ENCODE measurements at regions not wholly inside any gene's neighbourhood (a gene's known extent, or its start where the extent isn't known, plus 50 kb on each side); places are given as distances from the start of the nearest gene placed in this dataset.

- no peaks in the 10 kb centered on the region for H3K9me3 ChIP-seq
- no peak overlapping the region for H3K27ac ChIP-seq
- no peak overlapping the region for H3K4me3 ChIP-seq
- 97% methylated on average over 1 of the region's 1 CpG for WGBS
- TF ChIP-seq CTCF (IDR thresholded peaks at IDR 0.05) (no peak), POLR2A (IDR thresholded peaks at IDR 0.05) (no peak), POLR2AphosphoS5 (IDR thresholded peaks at IDR 0.05) (no peak)
- intact Hi-C loops (cut with DNase I): no loop called here
- no peaks in the 10 kb centered on the region for H3K27me3 ChIP-seq (replicated peaks; ENCODE audit: insufficient read depth)
- H3K4me1 ChIP-seq (replicated peaks): no peaks in the 10 kb centered on the region
- no peak for DNase-seq (ENCODE audit: low spot score)
- H3K36me3 ChIP-seq: no peaks in the 10 kb centered on the region
Observed at GRCh38 chr5:10832421-10832820, 71.4 kb upstream of the DAP start.

GRCh38 chr5:10831419-10831818 lies 70.4 kb upstream of the DAP start:
- DNase-seq (ENCODE audit: low spot score): no peak
- no peaks in the 10 kb centered on the region for H3K36me3 ChIP-seq
- H3K9me3 ChIP-seq: no peaks in the 10 kb centered on the region
- no peak overlapping the region for H3K4me3 ChIP-seq
- H3K27ac ChIP-seq: no peak overlapping the region
- intact Hi-C loops (cut with DNase I): no loop called here
- WGBS: 38% methylated on average over 7 of the region's 7 CpGs
- no peak for TF ChIP-seq POLR2AphosphoS5 (IDR thresholded peaks at IDR 0.05)
- no peak for TF ChIP-seq POLR2A (IDR thresholded peaks at IDR 0.05)
- TF ChIP-seq CTCF (IDR thresholded peaks at IDR 0.05): no peak
- H3K4me1 ChIP-seq (replicated peaks): no peaks in the 10 kb centered on the region
- no peaks in the 10 kb centered on the region for H3K27me3 ChIP-seq (replicated peaks; ENCODE audit: insufficient read depth)

- WGBS: 55% methylated on average over 2 of the region's 2 CpGs
- TF ChIP-seq POLR2A (IDR thresholded peaks at IDR 0.05) (no peak), POLR2AphosphoS5 (IDR thresholded peaks at IDR 0.05) (no peak), CTCF (IDR thresholded peaks at IDR 0.05) (no peak)
- intact Hi-C loops (cut with DNase I): no loop called here
Observed at GRCh38 chr5:10828241-10828640, 67.2 kb upstream of the DAP start.

GRCh38 chr5:10827571-10827970 lies 66.5 kb upstream of the DAP start:
- Histone ChIP-seq H3K27ac (no peak overlapping the region), H3K9me3 (no peaks in the 10 kb centered on the region), H3K36me3 (no peaks in the 10 kb centered on the region), H3K27me3 (replicated peaks; ENCODE audit: insufficient read depth) (no peaks in the 10 kb centered on the region), H3K4me1 (replicated peaks) (no peaks in the 10 kb centered on the region), H3K4me3 (no peak overlapping the region)
- 54% methylated on average over 1 of the region's 1 CpG for WGBS
- TF ChIP-seq CTCF (IDR thresholded peaks at IDR 0.05) (no peak), POLR2A (IDR thresholded peaks at IDR 0.05) (no peak), POLR2AphosphoS5 (IDR thresholded peaks at IDR 0.05) (no peak)
- intact Hi-C loops (cut with DNase I): no loop called here
- no peak for DNase-seq (ENCODE audit: low spot score)

More at GRCh38 chr5:10828241-10828640, 67.2 kb upstream of the DAP start:
- no peak for DNase-seq (ENCODE audit: low spot score)
- Histone ChIP-seq H3K27me3 (replicated peaks; ENCODE audit: insufficient read depth) (no peaks in the 10 kb centered on the region), H3K36me3 (no peaks in the 10 kb centered on the region), H3K27ac (no peak overlapping the region), H3K4me3 (no peak overlapping the region), H3K9me3 (no peaks in the 10 kb centered on the region), H3K4me1 (replicated peaks) (no peaks in the 10 kb centered on the region)

- no peaks in the 10 kb centered on the region for H3K36me3 ChIP-seq
- no peak for DNase-seq (ENCODE audit: low spot score)
- intact Hi-C loops (cut with DNase I): no loop called here
- no peaks in the 10 kb centered on the region for H3K9me3 ChIP-seq
- no peaks in the 10 kb centered on the region for H3K4me1 ChIP-seq (replicated peaks)
- 77% methylated on average over 2 of the region's 2 CpGs for WGBS
- TF ChIP-seq CTCF (IDR thresholded peaks at IDR 0.05): no peak
- TF ChIP-seq POLR2AphosphoS5 (IDR thresholded peaks at IDR 0.05): no peak
- no peak for TF ChIP-seq POLR2A (IDR thresholded peaks at IDR 0.05)
- no peaks in the 10 kb centered on the region for H3K27me3 ChIP-seq (replicated peaks; ENCODE audit: insufficient read depth)
- no peak overlapping the region for H3K27ac ChIP-seq
- no peak overlapping the region for H3K4me3 ChIP-seq
Observed at GRCh38 chr5:10826971-10827370, 65.9 kb upstream of the DAP start.

Measured in prostate gland (tissue), 2 donors.